Loucy (cell line): ENCODE measurements at regions not wholly inside any gene's neighbourhood (a gene's known extent, or its start where the extent isn't known, plus 50 kb on each side); places are given as distances from the start of the nearest gene placed in this dataset.

Experiments used
- EZH2phosphoT487 ChIP-seq: fragments of 200-600 bp; IDR thresholded peaks from 2 replicates; pipeline ENCODE4 v1.6.1; 2018; ENCODE audit warnings: antibody characterized with exemption, mild to moderate bottlenecking, moderate library complexity, borderline replicate concordance
- TF ChIP-seq, protein P1 (sequence below): fragments of 200-600 bp; sonication (generic); conservative IDR thresholded peaks from 2 replicates; pipeline ENCODE4 v1.5.1; 2014; ENCODE audit warnings: mild to moderate bottlenecking, antibody characterized with exemption, low read length

DNA sequence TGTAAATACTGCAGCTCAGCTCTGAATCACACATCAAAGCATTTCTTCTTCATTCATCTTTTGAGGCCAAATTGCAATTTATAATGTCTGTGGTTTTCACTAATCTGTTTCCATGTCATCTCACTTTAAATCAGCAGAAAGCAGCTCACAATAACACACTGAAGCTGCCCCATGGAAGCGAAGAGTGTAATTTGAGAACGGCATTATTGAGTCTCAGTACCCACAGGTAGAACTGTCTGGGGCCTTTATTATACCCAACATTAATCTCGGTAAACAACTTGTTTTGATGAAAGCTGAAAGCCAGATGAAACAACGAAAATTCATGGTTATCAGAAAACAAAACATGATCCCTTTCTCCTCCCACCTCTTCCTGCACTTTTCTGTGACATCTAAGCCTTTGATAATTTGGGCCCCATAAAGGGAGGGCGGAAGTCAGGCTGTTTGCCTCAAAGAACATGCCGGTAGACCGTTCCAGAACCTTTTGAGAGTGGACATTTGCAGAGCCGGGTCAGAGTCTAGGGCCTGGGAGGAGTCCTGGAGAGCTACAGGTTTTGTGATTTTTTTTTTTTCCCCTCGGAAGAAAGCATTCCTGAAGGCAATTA lies 68.2 kb upstream of the SESN3 start:
- TF ChIP-seq, protein P1, sequence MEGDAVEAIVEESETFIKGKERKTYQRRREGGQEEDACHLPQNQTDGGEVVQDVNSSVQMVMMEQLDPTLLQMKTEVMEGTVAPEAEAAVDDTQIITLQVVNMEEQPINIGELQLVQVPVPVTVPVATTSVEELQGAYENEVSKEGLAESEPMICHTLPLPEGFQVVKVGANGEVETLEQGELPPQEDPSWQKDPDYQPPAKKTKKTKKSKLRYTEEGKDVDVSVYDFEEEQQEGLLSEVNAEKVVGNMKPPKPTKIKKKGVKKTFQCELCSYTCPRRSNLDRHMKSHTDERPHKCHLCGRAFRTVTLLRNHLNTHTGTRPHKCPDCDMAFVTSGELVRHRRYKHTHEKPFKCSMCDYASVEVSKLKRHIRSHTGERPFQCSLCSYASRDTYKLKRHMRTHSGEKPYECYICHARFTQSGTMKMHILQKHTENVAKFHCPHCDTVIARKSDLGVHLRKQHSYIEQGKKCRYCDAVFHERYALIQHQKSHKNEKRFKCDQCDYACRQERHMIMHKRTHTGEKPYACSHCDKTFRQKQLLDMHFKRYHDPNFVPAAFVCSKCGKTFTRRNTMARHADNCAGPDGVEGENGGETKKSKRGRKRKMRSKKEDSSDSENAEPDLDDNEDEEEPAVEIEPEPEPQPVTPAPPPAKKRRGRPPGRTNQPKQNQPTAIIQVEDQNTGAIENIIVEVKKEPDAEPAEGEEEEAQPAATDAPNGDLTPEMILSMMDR: no peak
- TF ChIP-seq EZH2phosphoT487: no peak
